ENCODE measurements at regions not wholly inside any gene's neighbourhood (a gene's known extent, or its start where the extent isn't known, plus 50 kb on each side); places are given as distances from the start of the nearest gene placed in this dataset.

DNA sequence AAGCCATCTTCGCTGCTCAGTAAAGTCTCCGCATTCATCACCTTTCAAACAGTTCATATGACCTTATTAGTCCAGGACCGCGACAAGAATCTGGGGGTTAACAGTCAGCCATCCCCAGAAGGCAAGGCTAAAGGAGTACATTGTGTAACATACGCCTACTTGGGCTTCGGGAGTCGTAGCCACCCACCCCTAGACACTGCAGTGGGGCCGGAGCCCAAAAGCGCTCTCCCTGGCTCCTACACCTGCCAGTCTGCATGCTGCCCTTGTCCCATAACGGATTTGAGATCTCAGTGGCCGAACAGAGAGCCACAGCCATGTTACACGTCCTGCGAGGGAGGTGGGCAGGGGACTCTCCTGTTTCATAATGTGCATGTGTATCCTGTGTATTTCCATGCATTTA is 1405.5 kb downstream of the GRIK2 start:
- ATAC-seq = no peak
- intact Hi-C loops (cut with micrococcal nuclease) = no loop called here
- TF ChIP-seq EZH2 (IDR thresholded peaks at IDR 0.05; ENCODE audit: low read length, unreplicated experiment) (no peak), EZH2phosphoT487 (IDR thresholded peaks at IDR 0.05; ENCODE audit: borderline replicate concordance, low read length) (no peak)
- TF ChIP-seq, protein P1, sequence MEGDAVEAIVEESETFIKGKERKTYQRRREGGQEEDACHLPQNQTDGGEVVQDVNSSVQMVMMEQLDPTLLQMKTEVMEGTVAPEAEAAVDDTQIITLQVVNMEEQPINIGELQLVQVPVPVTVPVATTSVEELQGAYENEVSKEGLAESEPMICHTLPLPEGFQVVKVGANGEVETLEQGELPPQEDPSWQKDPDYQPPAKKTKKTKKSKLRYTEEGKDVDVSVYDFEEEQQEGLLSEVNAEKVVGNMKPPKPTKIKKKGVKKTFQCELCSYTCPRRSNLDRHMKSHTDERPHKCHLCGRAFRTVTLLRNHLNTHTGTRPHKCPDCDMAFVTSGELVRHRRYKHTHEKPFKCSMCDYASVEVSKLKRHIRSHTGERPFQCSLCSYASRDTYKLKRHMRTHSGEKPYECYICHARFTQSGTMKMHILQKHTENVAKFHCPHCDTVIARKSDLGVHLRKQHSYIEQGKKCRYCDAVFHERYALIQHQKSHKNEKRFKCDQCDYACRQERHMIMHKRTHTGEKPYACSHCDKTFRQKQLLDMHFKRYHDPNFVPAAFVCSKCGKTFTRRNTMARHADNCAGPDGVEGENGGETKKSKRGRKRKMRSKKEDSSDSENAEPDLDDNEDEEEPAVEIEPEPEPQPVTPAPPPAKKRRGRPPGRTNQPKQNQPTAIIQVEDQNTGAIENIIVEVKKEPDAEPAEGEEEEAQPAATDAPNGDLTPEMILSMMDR (conservative IDR thresholded peaks at IDR 0.05; ENCODE audit: low read depth, low read length) = no peak
- no peak overlapping the region for H3K4me2 ChIP-seq (ENCODE audit: low read length)
- no peaks in the 10 kb centered on the region for H3K36me3 ChIP-seq (ENCODE audit: low read depth, low read length)
- no peaks in the 10 kb centered on the region for H3K79me2 ChIP-seq (ENCODE audit: low read length)
- H3K27ac ChIP-seq (ENCODE audit: low read length) = no peak overlapping the region
- no peak overlapping the region for H2AFZ ChIP-seq (ENCODE audit: low read length)
- BruUV-seq (replicated peaks) = no TSS peak
- no peaks in the 10 kb centered on the region for H3F3A ChIP-seq (ENCODE audit: low read length, unreplicated experiment)
- H3K9ac ChIP-seq (ENCODE audit: low read length) = no peak overlapping the region
- no peaks in the 10 kb centered on the region for H3K9me2 ChIP-seq (replicated peaks; ENCODE audit: low read length)
- H4K20me1 ChIP-seq (ENCODE audit: low read length) = no peaks in the 10 kb centered on the region
- no peak for DNase-seq
- no peaks in the 10 kb centered on the region for H3K9me3 ChIP-seq (ENCODE audit: low read length)
- no peak overlapping the region for H3K4me3 ChIP-seq (ENCODE audit: low read length)
- H3K27me3 ChIP-seq (ENCODE audit: low read length) = no peaks in the 10 kb centered on the region
- H3K4me1 ChIP-seq (ENCODE audit: insufficient read depth, low read length) = no peaks in the 10 kb centered on the region
- CTCF ChIA-PET = no interaction called here
- POLR2A ChIA-PET (ENCODE audit: unreplicated experiment) = no interaction called here

DNA sequence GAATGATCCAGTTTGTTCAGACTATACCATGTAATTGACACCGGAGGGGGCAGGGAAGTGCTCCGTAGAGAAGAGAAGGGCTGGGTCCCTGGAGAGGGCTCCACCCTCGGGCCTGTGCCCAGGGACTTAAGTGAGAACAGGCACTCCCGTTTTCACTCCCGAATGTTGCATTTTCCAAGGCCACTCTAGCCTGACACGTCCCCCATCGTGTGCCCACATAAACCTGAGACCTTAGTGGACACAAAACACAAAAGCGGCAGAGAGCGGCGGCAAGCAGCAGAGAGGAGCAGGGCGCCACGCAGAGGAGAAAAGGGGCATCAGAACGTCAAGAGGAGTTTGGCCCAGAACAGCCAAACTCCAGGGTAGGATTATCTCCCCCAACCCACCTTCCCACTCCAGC is 1405.1 kb downstream of the GRIK2 start:
- Histone ChIP-seq H3K27me3 (ENCODE audit: low read length) (no peaks in the 10 kb centered on the region), H3K79me2 (ENCODE audit: low read length) (no peaks in the 10 kb centered on the region), H3K4me2 (ENCODE audit: low read length) (no peak overlapping the region), H3K9ac (ENCODE audit: low read length) (no peak overlapping the region), H3K4me1 (ENCODE audit: insufficient read depth, low read length) (no peaks in the 10 kb centered on the region), H3K9me2 (replicated peaks; ENCODE audit: low read length) (no peaks in the 10 kb centered on the region), H3K36me3 (ENCODE audit: low read depth, low read length) (no peaks in the 10 kb centered on the region), H3F3A (ENCODE audit: low read length, unreplicated experiment) (no peaks in the 10 kb centered on the region), H4K20me1 (ENCODE audit: low read length) (no peaks in the 10 kb centered on the region), H3K9me3 (ENCODE audit: low read length) (no peaks in the 10 kb centered on the region), H3K27ac (ENCODE audit: low read length) (no peak overlapping the region), H2AFZ (ENCODE audit: low read length) (no peak overlapping the region), H3K4me3 (ENCODE audit: low read length) (no peak overlapping the region)
- intact Hi-C loops (cut with micrococcal nuclease) = no loop called here
- ChIA-PET CTCF (no interaction called here), POLR2A (ENCODE audit: unreplicated experiment) (no interaction called here)
- DNase-seq = no peak
- TF ChIP-seq, protein P1 (conservative IDR thresholded peaks at IDR 0.05; ENCODE audit: low read depth, low read length) = no peak
- TF ChIP-seq EZH2 (IDR thresholded peaks at IDR 0.05; ENCODE audit: low read length, unreplicated experiment) (no peak), EZH2phosphoT487 (IDR thresholded peaks at IDR 0.05; ENCODE audit: borderline replicate concordance, low read length) (no peak)
- no TSS peak for BruUV-seq (replicated peaks)
- no peak for ATAC-seq

DNA sequence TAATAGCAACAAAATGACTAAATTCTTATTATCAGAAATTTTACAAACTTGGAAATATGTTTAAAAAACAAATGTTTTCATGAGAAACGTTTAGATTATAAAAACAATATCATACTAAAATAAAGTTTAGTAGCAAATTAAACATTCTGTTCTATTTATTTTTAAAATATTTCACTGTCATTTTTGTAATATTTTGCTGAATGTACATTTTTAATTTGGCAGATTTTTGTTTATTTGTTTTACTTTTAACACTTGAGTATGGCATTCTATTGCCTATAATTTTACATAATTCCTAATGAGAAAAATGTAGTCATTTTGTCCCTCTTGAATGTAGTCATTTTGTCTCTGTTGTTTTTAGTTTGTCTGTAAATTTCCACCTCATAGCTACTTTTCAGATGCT is 1400.2 kb downstream of the GRIK2 start:
- Histone ChIP-seq H4K20me1 (ENCODE audit: low read length) (no peaks in the 10 kb centered on the region), H3K9me3 (ENCODE audit: low read length) (no peaks in the 10 kb centered on the region), H2AFZ (ENCODE audit: low read length) (no peak overlapping the region), H3K4me1 (ENCODE audit: insufficient read depth, low read length) (no peaks in the 10 kb centered on the region), H3K4me3 (ENCODE audit: low read length) (no peak overlapping the region), H3K4me2 (ENCODE audit: low read length) (no peak overlapping the region), H3K27me3 (ENCODE audit: low read length) (no peaks in the 10 kb centered on the region), H3K9me2 (replicated peaks; ENCODE audit: low read length) (no peaks in the 10 kb centered on the region), H3K36me3 (ENCODE audit: low read depth, low read length) (no peaks in the 10 kb centered on the region), H3K27ac (ENCODE audit: low read length) (no peak overlapping the region), H3K79me2 (ENCODE audit: low read length) (no peaks in the 10 kb centered on the region), H3K9ac (ENCODE audit: low read length) (no peak overlapping the region), H3F3A (ENCODE audit: low read length, unreplicated experiment) (no peaks in the 10 kb centered on the region)
- CTCF ChIA-PET = no interaction called here
- no TSS peak for BruUV-seq (replicated peaks)
- TF ChIP-seq, protein P1 (conservative IDR thresholded peaks at IDR 0.05; ENCODE audit: low read depth, low read length) = no peak
- TF ChIP-seq EZH2phosphoT487 (IDR thresholded peaks at IDR 0.05; ENCODE audit: borderline replicate concordance, low read length) (no peak), EZH2 (IDR thresholded peaks at IDR 0.05; ENCODE audit: low read length, unreplicated experiment) (no peak)
- ATAC-seq (no peak), DNase-seq (no peak)
- intact Hi-C loops (cut with micrococcal nuclease) = no loop called here
- POLR2A ChIA-PET (ENCODE audit: unreplicated experiment) = no interaction called here

Measured in PC-3 (cell line).